M059J (cell line): ENCODE measurements at regions not wholly inside any gene's neighbourhood (a gene's known extent, or its start where the extent isn't known, plus 50 kb on each side); places are given as distances from the start of the nearest gene placed in this dataset.

Experiments used
- DNase-seq: peaks from one replicate; pipeline ENCODE4 v3.0.0-alpha.2; 2012; ENCODE audit warnings: low read depth

DNA sequence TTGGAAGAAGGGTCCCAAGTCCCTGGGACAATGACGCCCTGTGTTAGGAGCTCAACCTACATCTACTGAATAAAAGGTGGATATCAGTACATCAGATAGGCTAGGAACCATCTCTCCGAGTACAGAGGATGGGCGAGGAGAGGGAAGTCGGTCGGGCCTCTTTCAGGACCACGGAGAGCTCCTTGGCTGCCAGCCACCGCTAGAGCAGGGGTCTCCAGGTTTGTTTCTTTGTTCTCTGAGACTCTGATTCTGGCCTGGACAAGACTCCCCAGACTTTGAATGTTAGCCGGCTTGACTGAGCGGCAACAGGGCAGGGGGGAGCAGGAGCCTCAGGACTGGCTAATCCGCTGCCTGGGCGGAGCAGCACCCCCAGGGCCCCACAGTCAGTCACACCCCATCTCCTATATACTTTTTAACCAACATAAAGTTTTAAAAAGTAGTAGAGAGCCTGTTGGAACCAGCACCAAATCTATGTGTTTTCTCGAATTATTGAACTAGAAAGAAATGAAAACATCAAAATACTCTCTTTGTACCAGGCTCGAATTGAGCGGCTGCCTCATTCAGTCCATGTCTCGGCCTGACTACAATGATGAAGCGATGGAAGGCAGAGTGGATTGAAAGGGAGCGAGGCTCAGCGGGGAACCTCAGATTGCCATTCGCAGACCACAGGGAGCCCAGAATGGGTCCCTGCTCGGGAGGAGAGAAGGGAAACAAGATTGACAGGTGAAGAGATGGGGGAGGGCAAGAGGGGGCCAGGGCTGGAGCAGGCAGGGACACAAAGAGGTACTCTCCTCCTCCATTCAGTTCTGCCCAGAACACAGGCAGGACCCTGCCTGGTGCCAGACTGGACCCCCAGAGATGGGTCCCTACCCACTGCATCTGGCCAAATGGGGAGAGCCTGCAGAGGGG is 131.6 kb downstream of the TPRA1 start:
- peak; percentile 12 for DNase-seq

DNA sequence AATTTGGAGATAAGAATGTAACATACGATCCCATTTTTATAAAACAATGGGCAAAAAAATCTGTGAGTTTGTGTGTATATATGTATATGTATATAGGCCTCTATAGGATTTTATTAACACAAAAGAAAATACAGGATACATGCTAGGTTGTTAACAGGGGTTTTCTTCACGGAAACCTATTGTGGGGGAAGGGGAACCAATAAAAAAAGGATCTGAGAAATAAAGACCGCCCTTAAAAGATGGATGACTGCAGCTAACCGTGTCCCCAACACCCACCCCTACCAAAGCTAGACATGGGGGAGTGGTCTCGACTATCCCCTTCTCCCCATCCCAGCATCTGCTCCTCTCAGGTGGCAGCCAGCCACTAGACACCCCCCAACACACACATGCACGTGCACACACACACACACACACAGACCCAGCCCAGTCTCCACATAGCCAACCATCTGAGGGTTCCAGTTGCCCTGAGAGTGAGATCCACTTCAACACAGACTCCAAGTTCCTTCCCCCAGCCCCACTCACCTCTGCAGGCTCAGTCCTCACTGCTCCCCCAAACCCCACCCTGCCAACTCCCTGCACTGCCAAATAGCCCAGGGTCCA is 132.9 kb downstream of the TPRA1 start:
- DNase-seq: no peak

DNA sequence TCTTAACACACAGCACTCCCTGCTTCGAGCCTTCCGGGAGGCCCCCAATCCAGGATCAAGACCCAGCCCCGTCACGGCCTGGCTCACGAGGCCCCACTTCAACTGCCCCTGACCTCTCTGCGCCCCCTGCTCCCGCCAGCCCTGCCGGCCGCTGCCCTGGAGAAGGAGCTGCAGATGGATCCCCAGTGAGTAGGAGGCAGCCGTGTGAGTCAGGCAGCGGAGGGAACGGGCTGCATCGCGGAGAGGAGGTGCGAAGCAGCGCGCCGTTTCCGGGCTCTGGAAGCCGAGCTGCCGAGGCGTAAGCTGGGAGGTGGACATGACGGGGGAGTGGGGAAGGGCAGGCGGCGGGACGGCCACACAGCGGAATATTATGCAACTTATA is 133.4 kb downstream of the TPRA1 start:
- peak; percentile 42 for DNase-seq

DNA sequence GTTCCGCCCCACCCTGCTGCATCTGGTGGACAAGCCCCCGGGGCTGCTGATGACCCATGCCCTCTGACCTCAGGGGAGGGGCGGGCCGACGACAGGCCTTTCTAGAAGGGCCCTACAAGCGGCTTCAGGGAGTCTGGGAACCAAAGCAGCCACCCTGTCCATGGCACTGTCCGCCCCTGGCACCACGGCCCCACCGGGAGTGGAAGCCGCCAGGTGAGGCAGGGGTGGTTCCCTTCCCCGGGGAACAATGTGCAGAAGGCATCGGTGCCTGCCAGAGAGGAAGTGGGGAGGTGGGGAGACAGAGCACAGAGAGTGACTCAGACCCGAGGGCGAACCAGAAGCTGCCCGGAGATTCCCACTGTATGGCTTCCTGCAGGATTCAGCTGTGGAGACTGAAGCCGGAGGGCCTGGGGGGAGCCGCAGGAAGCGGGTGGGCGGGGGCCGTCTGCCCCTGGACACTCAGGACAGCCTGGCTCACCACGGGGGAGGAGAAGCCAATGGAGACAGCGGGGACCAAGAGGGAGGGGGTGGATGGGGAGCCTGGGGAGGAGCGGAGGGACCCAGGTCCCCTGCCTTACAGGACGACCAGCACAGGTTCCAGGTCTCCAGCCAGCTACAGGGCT is 134.0 kb downstream of the TPRA1 start:
- peak; percentile 73 for DNase-seq

- DNase-seq: peak; percentile 62
Observed at GRCh38 chr3:127455541-127456450, 134.7 kb downstream of the TPRA1 start.

- no peak for DNase-seq
Observed at GRCh38 chr3:127454968-127455367, 135.6 kb downstream of the TPRA1 start.

- DNase-seq: no peak
Observed at GRCh38 chr3:127454051-127454450, 136.5 kb downstream of the TPRA1 start.

DNA sequence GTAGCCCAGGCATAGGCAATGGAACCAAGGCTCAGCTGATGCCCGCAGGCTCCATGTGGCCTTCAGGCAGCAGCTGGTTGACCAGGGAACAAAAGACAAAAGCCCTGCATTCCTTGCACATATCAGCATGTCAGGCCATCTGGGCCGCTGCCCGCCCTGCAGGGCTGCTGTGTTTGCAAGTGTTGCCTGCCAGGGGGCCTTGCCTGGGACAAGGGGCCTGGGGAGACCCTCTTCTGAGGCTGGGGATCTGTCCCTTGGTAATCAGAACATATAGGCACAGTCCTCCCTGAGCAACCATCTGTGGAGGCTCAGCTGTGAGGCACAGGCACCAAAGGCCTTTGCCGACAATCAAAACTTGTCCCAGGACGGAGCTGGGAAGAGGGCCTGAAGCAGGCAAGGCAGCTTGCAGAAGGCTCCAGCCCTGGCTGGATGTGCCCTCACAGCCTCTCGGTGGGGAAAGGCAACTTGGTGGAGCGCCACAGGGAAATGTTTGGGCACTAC is 138.2 kb downstream of the TPRA1 start:
- DNase-seq: no peak

- no peak for DNase-seq
Observed at GRCh38 chr3:127451321-127451720, 139.2 kb downstream of the TPRA1 start.

- DNase-seq: no peak
Observed at GRCh38 chr3:127450331-127450730, 140.2 kb downstream of the TPRA1 start.

GRCh38 chr3:127449486-127450212 is 140.9 kb downstream of the TPRA1 start:
- no peak for DNase-seq

- DNase-seq: no peak
Observed at GRCh38 chr3:127448671-127449070, 141.9 kb downstream of the TPRA1 start.

- DNase-seq: no peak
Observed at GRCh38 chr3:127448161-127448561, 142.4 kb downstream of the TPRA1 start.

DNA sequence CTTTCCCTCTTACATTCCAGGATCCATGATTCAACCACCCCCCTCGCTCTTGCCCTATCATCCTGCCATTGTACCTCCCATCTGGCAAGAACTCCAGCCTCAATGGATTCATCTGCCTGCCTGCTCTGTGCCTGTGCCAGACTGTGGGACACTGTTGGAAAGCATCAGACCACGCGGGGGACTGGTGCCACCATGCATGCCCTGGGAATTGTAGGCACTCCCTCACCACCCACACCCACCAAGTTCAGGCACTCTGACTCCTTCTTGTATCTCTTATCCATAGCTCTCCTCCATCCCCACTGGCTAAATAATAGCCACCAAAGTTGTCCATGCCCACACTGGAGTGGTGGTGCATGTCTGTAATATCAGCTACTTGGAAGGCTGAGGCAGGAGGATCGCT is 143.8 kb downstream of the TPRA1 start:
- no peak for DNase-seq

DNA sequence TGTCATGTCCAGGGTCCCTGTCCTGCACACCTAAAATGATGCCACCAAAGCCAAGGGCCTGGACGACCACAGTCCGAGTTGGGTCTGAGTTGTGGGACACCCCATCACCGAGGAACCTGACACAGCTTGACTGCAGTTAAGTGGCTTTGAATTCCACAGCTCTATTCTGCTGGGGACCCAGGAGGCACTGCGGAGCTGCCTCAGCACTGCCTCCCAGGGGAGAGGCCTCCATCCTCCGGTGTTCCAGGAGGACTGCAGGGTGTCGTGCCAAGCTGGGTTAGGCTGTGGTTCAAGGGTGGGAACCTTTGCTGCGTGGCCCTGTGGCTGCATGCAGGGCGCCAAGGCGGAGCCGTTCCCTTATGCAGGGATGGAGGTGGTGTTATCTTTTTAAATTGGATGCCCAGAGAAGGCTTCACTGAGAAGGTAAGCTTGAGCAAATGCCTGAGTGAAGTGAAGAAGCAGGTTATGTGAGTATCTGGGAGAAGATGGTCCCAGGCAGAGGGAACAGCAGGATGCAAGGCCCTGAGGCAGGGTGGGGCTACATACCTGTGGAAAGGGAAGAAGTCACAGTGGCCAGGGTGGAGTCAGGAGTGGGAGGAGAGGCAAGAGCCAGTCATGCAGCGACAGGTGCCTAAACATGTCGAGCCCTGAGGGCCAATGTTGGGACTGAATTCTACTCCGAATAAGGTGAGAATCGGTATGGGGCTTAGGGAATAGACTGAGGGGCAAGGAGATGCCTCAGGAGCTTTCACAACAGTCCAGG is 144.8 kb downstream of the TPRA1 start:
- no peak for DNase-seq

- DNase-seq: no peak
Observed at GRCh38 chr3:127444761-127445160, 145.8 kb downstream of the TPRA1 start.

- no peak for DNase-seq
Observed at GRCh38 chr3:127443581-127444375, 146.8 kb downstream of the TPRA1 start.

DNA sequence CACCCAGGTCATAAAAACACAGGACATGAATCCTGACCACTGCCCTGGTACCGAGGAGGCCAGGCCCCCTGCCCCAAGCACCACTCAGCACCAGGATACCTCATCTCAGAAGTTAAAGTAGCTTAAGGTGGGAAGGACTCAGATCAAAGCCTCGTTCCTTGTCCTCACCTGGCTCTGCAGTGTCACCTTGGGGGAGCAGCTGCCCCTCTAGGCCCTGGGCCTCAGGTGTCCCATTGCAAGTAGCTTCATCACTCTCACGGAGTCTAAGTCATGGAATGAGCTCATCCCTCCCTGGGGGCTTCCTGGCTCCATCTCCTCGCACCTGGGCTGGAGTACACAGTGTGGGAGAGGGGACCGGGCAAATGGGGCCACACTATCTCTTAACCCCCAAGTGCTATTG is 148.0 kb downstream of the TPRA1 start:
- DNase-seq: no peak

- DNase-seq: no peak
Observed at GRCh38 chr3:127441764-127442163, 148.8 kb downstream of the TPRA1 start.
